ENCODE measurements at regions not wholly inside any gene's neighbourhood (a gene's known extent, or its start where the extent isn't known, plus 50 kb on each side); places are given as distances from the start of the nearest gene placed in this dataset.

DNA sequence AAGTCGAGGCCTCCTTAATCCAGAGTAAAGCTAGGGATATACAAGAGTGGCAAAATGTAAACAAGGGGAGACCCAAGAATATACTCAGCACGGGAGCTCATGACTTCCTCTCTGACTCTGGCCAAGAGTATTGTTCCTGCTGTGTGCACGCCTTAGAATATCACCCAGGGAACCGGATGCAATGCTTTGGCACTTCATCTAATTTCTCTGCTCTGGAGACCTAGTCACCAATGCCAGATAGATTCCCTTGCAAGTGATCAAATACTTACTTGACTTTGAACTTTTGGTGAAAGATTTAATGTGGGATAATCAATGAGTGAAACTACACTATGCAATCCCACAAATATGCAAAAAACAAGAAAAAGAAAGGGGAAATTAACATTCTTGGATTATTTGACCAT, 695.5 kb downstream of the INHBA start:
- no peak for FAIRE-seq
- Histone ChIP-seq H3K79me2 (ENCODE audit: control insufficient read depth in 1 of 2, insufficient read depth in 2 of 2, low read length in 2 of 2) (no peaks in the 10 kb centered on the region), H3K4me1 (replicated peaks in 1 of 4; ENCODE audit: control insufficient read depth in 3 of 4, insufficient read depth in 4 of 4, low read length in 3 of 4) (peaks cover 0 to 3% (median 1%) of the 10 kb centered on the region in 4 experiments; a peak in 1 of 7 replicates), H4K5ac (ENCODE audit: insufficient read length, low read depth, low read length) (no peak overlapping the region), H3K79me1 (ENCODE audit: low read depth, low read length) (no peaks in the 10 kb centered on the region), H4K20me1 (replicated peaks in 1 of 2; ENCODE audit: control insufficient read depth in 1 of 2, insufficient read depth in 2 of 2, low read length in 2 of 2) (no peaks in the 10 kb centered on the region), H2BK15ac (ENCODE audit: low read length) (no peak overlapping the region), H3K4ac (replicated peaks; ENCODE audit: insufficient read length, low read depth, low read length) (no peak overlapping the region), H3K4me3 (ENCODE audit: extremely low read depth in 1 of 4, insufficient read depth in 2 of 4, low read depth in 3 of 4, low read length in 4 of 4) (no peak overlapping the region), H3K4me2 (ENCODE audit: insufficient read depth in 1 of 2, low read depth in 2 of 2, low read length in 2 of 2) (no peak overlapping the region), H4K91ac (replicated peaks; ENCODE audit: insufficient read length, low read length) (no peak overlapping the region), H2BK12ac (ENCODE audit: low read depth, low read length) (no peak overlapping the region), H3K27me3 (replicated peaks in 1 of 4; ENCODE audit: control insufficient read depth in 3 of 4, extremely low read depth in 1 of 4, insufficient read depth in 3 of 4, low read length in 3 of 4) (no peaks in the 10 kb centered on the region), H3K18ac (ENCODE audit: extremely low read depth, low read length) (no peak overlapping the region), H3K36me3 (ENCODE audit: control insufficient read depth in 2 of 4, insufficient read depth in 4 of 4, low read length in 3 of 4) (no peaks in the 10 kb centered on the region), H3K14ac (ENCODE audit: insufficient read length) (no peak overlapping the region), H2BK20ac (ENCODE audit: low read length) (no peak overlapping the region), H3K23me2 (ENCODE audit: low read depth, low read length) (peaks cover 2% of the 10 kb centered on the region), H2BK120ac (replicated peaks; ENCODE audit: low read depth, low read length) (no peak overlapping the region), H2AFZ (ENCODE audit: low read length) (no peak overlapping the region), H4K8ac (ENCODE audit: extremely low read depth, insufficient read depth, low read length) (no peak overlapping the region), H3K56ac (replicated peaks; ENCODE audit: insufficient read length, low read depth, low read length) (no peak overlapping the region), H2BK5ac (ENCODE audit: low read depth, low read length) (no peak overlapping the region), H2AK5ac (ENCODE audit: low read depth, low read length) (no peak overlapping the region), H3K9me3 (ENCODE audit: insufficient read depth in 2 of 2, low read depth in 1 of 2, low read length in 1 of 2) (no peaks in the 10 kb centered on the region), H3K23ac (ENCODE audit: insufficient read length) (no peak overlapping the region), H3K9ac (replicated peaks in 1 of 4; ENCODE audit: extremely low read depth in 1 of 4, low read depth in 3 of 4, low read length in 3 of 4) (no peak overlapping the region), H3K27ac (ENCODE audit: low read depth, low read length) (no peak overlapping the region)
- ChIA-PET CTCF (ENCODE audit: partially characterized antibody) (interaction anchor here (0.6 to 1.3 kb wide), 3 partner anchors 25 to 689 kb away, joined by 3 read pairs; no protein-coding TSS in a partner anchor), POLR2A (ENCODE audit: partially characterized antibody) (no interaction called here)
- no peak for DNase-seq (ENCODE audit: low read depth in 1 of 2, low spot score in 2 of 2)
- 96% methylated on average over 4 of the region's 4 CpGs; no CpG with 5 or more reads in 1 of the 2 experiments for WGBS, 2 experiments (ENCODE audit: extremely low coverage in 1 of 2, insufficient coverage in 1 of 2, insufficient read length in 1 of 2, insufficient replicate concordance in 2 of 2, low coverage in 1 of 2, low lambda C conversion rate in 2 of 2, missing lambda C conversion rate in 1 of 2)
- no peak for TF ChIP-seq RXRA (IDR thresholded peaks at IDR 0.05; ENCODE audit: insufficient read depth, low read depth, low read length)
- TF ChIP-seq TCF12 (IDR thresholded peaks at IDR 0.05; ENCODE audit: low read depth, low read length), result no peak
- no peak for TF ChIP-seq KDM5A (IDR thresholded peaks at IDR 0.05; ENCODE audit: low read length)
- TF ChIP-seq GTF2F1 (IDR thresholded peaks at IDR 0.05; ENCODE audit: borderline replicate concordance, low read depth, low read length), result no peak
- no peak for TF ChIP-seq POLR2AphosphoS5 (IDR thresholded peaks at IDR 0.05; ENCODE audit: low read depth, low read length)
- TF ChIP-seq NANOG (IDR thresholded peaks at IDR 0.05; ENCODE audit: insufficient read depth, low read depth, low read length, poor library complexity, severe bottlenecking), result no peak
- TF ChIP-seq MAFK (IDR thresholded peaks at IDR 0.05; ENCODE audit: low read depth, low read length), result no peak
